Panc1 (cell line): ENCODE measurements at regions not wholly inside any gene's neighbourhood (a gene's known extent, or its start where the extent isn't known, plus 50 kb on each side); places are given as distances from the start of the nearest gene placed in this dataset.

Experiments used
- ATAC-seq: fragments of 200-7000 bp; cut with Tn5 transposase; 2 replicates; pipeline ENCODE4 v1.9.1; 2020; ENCODE audit warnings: mild to moderate bottlenecking, moderate library complexity
- BruUV-seq: library from RNA; stranded (reverse); fragments of 400-500 nt; replicated peaks from 2 replicates; lab custom pipeline; 2021; lab: Mats Ljungman, UMichigan
- CTCF ChIA-PET: fragments of 300-600 bp; sonication (Branson Sonifier 250); formaldehyde crosslinking; loops from one replicate; lab custom pipeline; 2022; ENCODE audit warnings: antibody characterized with exemption; lab: Charles Lee
- POLR2A ChIA-PET: fragments of 300-600 bp; sonication (Branson Sonifier 250); formaldehyde crosslinking; loops from one replicate; lab custom pipeline; 2022; ENCODE audit warnings: antibody characterized with exemption; lab: Charles Lee
- DNase-seq: peaks from one replicate; pipeline ENCODE4 v3.0.0-alpha.2; 2010; ENCODE audit warnings: low read depth, low spot score
- H3K27ac ChIP-seq: 2 replicates; pipeline ENCODE4 v1.5.1; 2011; ENCODE audit warnings: mild to moderate bottlenecking, low read length, inconsistent platforms
- H3K27me3 ChIP-seq: fragments of 200-500 bp; sonication (Bioruptor generic); 2 replicates; pipeline ENCODE4 v1.6.0; 2014; ENCODE audit warnings: low read length, inconsistent platforms; ENCODE audit not compliant: control insufficient read depth, insufficient read depth
- H3K36me3 ChIP-seq: fragments of 200-500 bp; sonication (Bioruptor generic); 2 replicates; pipeline ENCODE4 v1.5.1; 2014; ENCODE audit warnings: inconsistent platforms, mild to moderate bottlenecking, low read length, moderate library complexity; ENCODE audit not compliant: control insufficient read depth, insufficient read depth
- H3K4me1 ChIP-seq: 2 replicates; pipeline ENCODE4 v1.5.1; 2011; ENCODE audit warnings: inconsistent platforms, mild to moderate bottlenecking, low read length, moderate library complexity; ENCODE audit not compliant: control insufficient read depth, insufficient read depth
- H3K4me3 ChIP-seq, 2 experiments: 2 replicates each; pipeline ENCODE4 v1.5.1; 2011 to 2012; ENCODE audit warnings: low read depth in 2 of 2, low read length in 2 of 2, mild to moderate bottlenecking in 2 of 2, inconsistent platforms in 1 of 2, moderate library complexity in 1 of 2
- H3K9me3 ChIP-seq: fragments of 200-500 bp; sonication (Bioruptor generic); 2 replicates; pipeline ENCODE4 v1.5.1; 2014; ENCODE audit warnings: low read depth, mild to moderate bottlenecking, inconsistent platforms, low read length, moderate library complexity; ENCODE audit not compliant: control insufficient read depth, insufficient read depth
- CTCF ChIP-seq: fragments of 450-650 bp; IDR thresholded peaks from 2 replicates; pipeline ENCODE4 v1.5.1; 2017; ENCODE audit warnings: mild to moderate bottlenecking
- POLR2AphosphoS5 ChIP-seq: IDR thresholded peaks from 2 replicates; pipeline ENCODE4 v1.6.1; 2012; ENCODE audit warnings: mild to moderate bottlenecking, low read depth, low read length, moderate library complexity
- REST ChIP-seq, 2 experiments: IDR thresholded peaks; 2 replicates each; pipeline ENCODE4 v1.6.1; 2011 to 2012; ENCODE audit warnings: low read depth in 2 of 2, control low read depth in 1 of 2, low read length in 1 of 2, mild to moderate bottlenecking in 1 of 2, moderate library complexity in 1 of 2; ENCODE audit not compliant: insufficient read depth in 1 of 2
- SIN3A ChIP-seq: IDR thresholded peaks from 2 replicates; pipeline ENCODE4 v1.6.1; 2012; ENCODE audit warnings: low read depth, mild to moderate bottlenecking, low read length, moderate library complexity, borderline replicate concordance; ENCODE audit not compliant: insufficient read depth
- TCF7L2 ChIP-seq: IDR thresholded peaks from 2 replicates; pipeline ENCODE4 v1.6.1; 2011; ENCODE audit warnings: mild to moderate bottlenecking, low read depth, low read length, inconsistent platforms
- in situ Hi-C: cut with HindIII; loops from 2 replicates; pipeline ENCODE4 v1.10.0; 2016; ENCODE audit warnings: low sequenced_read_pairs, low pct_unique_long_range_greater_than_20kb
- intact Hi-C: fragments of 100-400 bp; cut with micrococcal nuclease; formaldehyde crosslinking; loops from one replicate; pipeline ENCODE4 v1.10.0; 2022; ENCODE audit not compliant: unreplicated experiment

- ChIA-PET POLR2A (no interaction called here), CTCF (no interaction called here)
- H3K27me3 ChIP-seq = 0 out of 2 replicates have a peak, but pooled peaks cover 3% of the 10 kb centered on the region
- TF ChIP-seq SIN3A (no peak), REST (IDR thresholded peaks at IDR 0.05; ENCODE audit: insufficient read depth in 1 of 2, low read depth in 2 of 2, low read length in 1 of 2) (no peak), TCF7L2 (no peak), POLR2AphosphoS5 (no peak), CTCF (no peak)
- no TSS peak for BruUV-seq
- no peaks in the 10 kb centered on the region for H3K9me3 ChIP-seq
- no peak overlapping the region for H3K27ac ChIP-seq
- in situ Hi-C loops (no loop called here), intact Hi-C loops (no loop called here)
- no peak overlapping the region for H3K4me3 ChIP-seq
- ATAC-seq (no peak), DNase-seq (no peak)
- no peaks in the 10 kb centered on the region for H3K36me3 ChIP-seq
- no peaks in the 10 kb centered on the region for H3K4me1 ChIP-seq
These were observed 476.9 kb downstream of the ZSWIM6 start for GRCh38 chr5:61808909-61809308.

- POLR2A ChIA-PET = no interaction called here
- H3K27ac ChIP-seq = no peak overlapping the region
These were observed 477.6 kb downstream of the ZSWIM6 start for GRCh38 chr5:61809651-61810050.

More at GRCh38 chr5:61809651-61810050, 477.6 kb downstream of the ZSWIM6 start:
- ATAC-seq (no peak), DNase-seq (no peak)
- in situ Hi-C loops = no loop called here
- intact Hi-C loops = loop anchor here (10.0 kb wide), 1 partner anchor 475 kb away; the partner anchor contains the start of gene ZSWIM6
- BruUV-seq = no TSS peak
- no peaks in the 10 kb centered on the region for H3K36me3 ChIP-seq
- H3K27me3 ChIP-seq = peaks cover 7% of the 10 kb centered on the region
- H3K4me1 ChIP-seq = no peaks in the 10 kb centered on the region
- no peak overlapping the region for H3K4me3 ChIP-seq
- CTCF ChIA-PET = no interaction called here
- no peaks in the 10 kb centered on the region for H3K9me3 ChIP-seq
- TF ChIP-seq TCF7L2 (no peak), POLR2AphosphoS5 (no peak), CTCF (no peak), REST (IDR thresholded peaks at IDR 0.05; ENCODE audit: insufficient read depth in 1 of 2, low read depth in 2 of 2, low read length in 1 of 2) (no peak), SIN3A (no peak)
